ENCODE measurements at regions not wholly inside any gene's neighbourhood (a gene's known extent, or its start where the extent isn't known, plus 50 kb on each side); places are given as distances from the start of the nearest gene placed in this dataset.

GRCh38 chr16:6019490-6019991 is 921.9 kb upstream of the EEF2KMT start:
- Histone ChIP-seq H2BK15ac (ENCODE audit: low read depth, low read length) (no peak overlapping the region), H3K18ac (ENCODE audit: low read depth, low read length) (no peak overlapping the region), H3K56ac (ENCODE audit: extremely low read depth, insufficient read depth, low read length) (no peak overlapping the region), H2BK5ac (ENCODE audit: low read depth, low read length, poor library complexity, severe bottlenecking) (no peak overlapping the region), H2BK20ac (ENCODE audit: low read depth, low read length) (no peak overlapping the region), H4K91ac (ENCODE audit: insufficient read depth, low read depth, low read length) (no peak overlapping the region), H2AFZ (replicated peaks; ENCODE audit: low read length, poor library complexity) (no peak overlapping the region), H3K27me3 (ENCODE audit: control insufficient read depth, insufficient read depth, low read length) (no peaks in the 10 kb centered on the region), H2AK5ac (ENCODE audit: low read depth, low read length) (no peak overlapping the region), H4K8ac (ENCODE audit: low read depth in 2 of 2, low read length in 2 of 2) (no peak overlapping the region), H3K23ac (ENCODE audit: low read depth, low read length) (no peak overlapping the region), H3K4me1 (ENCODE audit: control insufficient read depth, insufficient read depth, low read length) (no peaks in the 10 kb centered on the region), H3K4ac (ENCODE audit: low read depth, low read length) (no peak overlapping the region), H3K79me1 (ENCODE audit: low read depth in 1 of 2, low read length in 2 of 2) (no peaks in the 10 kb centered on the region), H4K20me1 (ENCODE audit: insufficient read depth, low read length) (no peaks in the 10 kb centered on the region), H3K36me3 (ENCODE audit: control insufficient read depth, insufficient read depth, low read length) (no peaks in the 10 kb centered on the region), H3K4me2 (ENCODE audit: low read depth, low read length) (no peak overlapping the region), H3K4me3 (ENCODE audit: insufficient read depth, low read depth, low read length) (no peak overlapping the region), H2AK9ac (replicated peaks; ENCODE audit: low read depth, low read length, poor library complexity) (no peak overlapping the region), H3K9me1 (ENCODE audit: insufficient read depth, low read length) (no peaks in the 10 kb centered on the region), H3K9ac (ENCODE audit: low read depth, low read length) (no peak overlapping the region), H3K9me3 (ENCODE audit: control insufficient read depth, insufficient read depth, low read length) (peaks cover 9% of the 10 kb centered on the region), H3K27ac (ENCODE audit: insufficient read depth, low read length) (no peak overlapping the region), H3K14ac (replicated peaks; ENCODE audit: low read depth, low read length) (no peak overlapping the region), H4K5ac (ENCODE audit: low read depth, low read length) (no peak overlapping the region), H2BK120ac (ENCODE audit: low read depth, low read length) (no peak overlapping the region)
- CTCF ChIA-PET, result no interaction called here
- dilution Hi-C loops (cut with HindIII; ENCODE audit: low sequenced_read_pairs, unreplicated experiment) (no loop called here), intact Hi-C loops (cut with micrococcal nuclease) (no loop called here), in situ Hi-C loops (cut with MboI; ENCODE audit: low sequenced_read_pairs) (no loop called here)
- no TSS peak for BruUV-seq (replicated peaks)
- ATAC-seq (ENCODE audit: low read depth) (no peak), DNase-seq (no peak)
- WGBS, 2 experiments (ENCODE audit: extremely low coverage in 2 of 2, insufficient read length in 1 of 2), result 10% methylated on average over 8 of the region's 50 CpGs; no CpG with 5 or more reads in 1 of the 2 experiments
- TF ChIP-seq MXI1 (IDR thresholded peaks at IDR 0.05; ENCODE audit: borderline replicate concordance, low read depth, low read length), result no peak
- TF ChIP-seq USF2 (IDR thresholded peaks at IDR 0.05; ENCODE audit: low read depth, low read length), result no peak
- TF ChIP-seq CHD1 (IDR thresholded peaks at IDR 0.05; ENCODE audit: low read depth, low read length), result no peak
- no peak for TF ChIP-seq NFE2L2 (IDR thresholded peaks at IDR 0.05; ENCODE audit: low read depth, low read length)
- TF ChIP-seq MAZ (IDR thresholded peaks at IDR 0.05; ENCODE audit: borderline replicate concordance, low read depth, low read length), result no peak
- TF ChIP-seq ELK1 (IDR thresholded peaks at IDR 0.05; ENCODE audit: borderline replicate concordance, low read depth, low read length), result no peak
- no peak for TF ChIP-seq RAD21 (IDR thresholded peaks at IDR 0.05; ENCODE audit: low read length)
- no peak for TF ChIP-seq SMC3 (IDR thresholded peaks at IDR 0.05; ENCODE audit: low read depth, low read length)
- no peak for TF ChIP-seq RFX5 (IDR thresholded peaks at IDR 0.05; ENCODE audit: low read depth, low read length)
- TF ChIP-seq BHLHE40 (IDR thresholded peaks at IDR 0.05; ENCODE audit: low read depth, low read length), result no peak
- no peak for TF ChIP-seq CTCF (conservative IDR thresholded peaks at IDR 0.05; ENCODE audit: low read depth, low read length)
- no peak for TF ChIP-seq FOS (IDR thresholded peaks at IDR 0.05; ENCODE audit: low read depth, low read length)
- TF ChIP-seq MAFK (IDR thresholded peaks at IDR 0.05; ENCODE audit: low read depth, low read length), result no peak
- TF ChIP-seq CEBPB (IDR thresholded peaks at IDR 0.05; ENCODE audit: low read depth, low read length), result no peak
- no peak for TF ChIP-seq POLR2A (IDR thresholded peaks at IDR 0.05; ENCODE audit: low read depth, low read length)
- no peak for TF ChIP-seq RCOR1 (IDR thresholded peaks at IDR 0.05; ENCODE audit: insufficient replicate concordance, low read length)
- POLR2A ChIA-PET (ENCODE audit: unreplicated experiment), result no interaction called here
